GM18870 (cell line): ENCODE measurements at regions not wholly inside any gene's neighbourhood (a gene's known extent, or its start where the extent isn't known, plus 50 kb on each side); places are given as distances from the start of the nearest gene placed in this dataset.
"Not testable (repeated sequence)": the region's sequence is repeated elsewhere in the genome, so short reads cannot be mapped to it uniquely, and the experiment has no call there.

Source experiments
- ATAC-seq: cut with Tn5 transposase; IDR thresholded peaks from one replicate; pipeline ENCODE4 v1.9.1; 2021; ENCODE audit warnings: moderate library complexity; ENCODE audit not compliant: unreplicated experiment

- ATAC-seq = no peak
Measured at GRCh38 chr4:66351761-66352160, 681.5 kb upstream of the EPHA5 start.

GRCh38 chr4:66340286-66340893, 670.1 kb upstream of the EPHA5 start:
- no peak for ATAC-seq

GRCh38 chr4:66339007-66339406, 668.7 kb upstream of the EPHA5 start:
- ATAC-seq = no peak

GRCh38 chr4:66331761-66332160, 661.5 kb upstream of the EPHA5 start:
- ATAC-seq = no peak

- ATAC-seq = no peak
Measured at GRCh38 chr4:66330125-66330524, 659.8 kb upstream of the EPHA5 start.

GRCh38 chr4:66328803-66329574, 658.7 kb upstream of the EPHA5 start:
- no peak for ATAC-seq

- no peak for ATAC-seq
Measured at GRCh38 chr4:66307641-66308438, 637.6 kb upstream of the EPHA5 start.

- no peak for ATAC-seq
Measured at GRCh38 chr4:66300336-66300934, 630.1 kb upstream of the EPHA5 start.

- no peak for ATAC-seq
Measured at GRCh38 chr4:66298569-66298968, 628.3 kb upstream of the EPHA5 start.

GRCh38 chr4:66297703-66298102, 627.4 kb upstream of the EPHA5 start:
- no peak for ATAC-seq

GRCh38 chr4:66294638-66295037, 624.3 kb upstream of the EPHA5 start:
- no peak for ATAC-seq

- ATAC-seq = no peak
Measured at GRCh38 chr4:66284991-66285451, 614.7 kb upstream of the EPHA5 start.

GRCh38 chr4:66279084-66279483, 608.8 kb upstream of the EPHA5 start:
- ATAC-seq = no peak

- no peak for ATAC-seq
Measured at GRCh38 chr4:66275411-66276038, 605.2 kb upstream of the EPHA5 start.

GRCh38 chr4:66273110-66273509, 602.8 kb upstream of the EPHA5 start:
- ATAC-seq = no peak

- ATAC-seq = not testable (repeated sequence)
Measured at GRCh38 chr4:66270356-66270755, 600.1 kb upstream of the EPHA5 start.

GRCh38 chr4:66266554-66266953, 596.3 kb upstream of the EPHA5 start:
- not testable (repeated sequence) for ATAC-seq

GRCh38 chr4:66266035-66266434, 595.7 kb upstream of the EPHA5 start:
- ATAC-seq = no peak

- ATAC-seq = no peak
Measured at GRCh38 chr4:66252291-66252690, 582.0 kb upstream of the EPHA5 start.

GRCh38 chr4:66246643-66247042, 576.4 kb upstream of the EPHA5 start:
- no peak for ATAC-seq

- no peak for ATAC-seq
Measured at GRCh38 chr4:66235876-66236275, 565.6 kb upstream of the EPHA5 start.
